Pancreas (tissue), 10 donors: ENCODE measurements at regions not wholly inside any gene's neighbourhood (a gene's known extent, or its start where the extent isn't known, plus 50 kb on each side); places are given as distances from the start of the nearest gene placed in this dataset.
A peak's percentile ranks its signal among the peaks of the same experiment; 100 is the strongest.

Experiments
- ATAC-seq, 4 donors: fragments of 200-7000 bp; cut with Tn5 transposase; one replicate each; pipeline versions ENCODE4 v1.8.0 to v1.9.1; 2020; ENCODE audit warnings: mild to moderate bottlenecking in 4 of 4, moderate library complexity in 4 of 4
- DNase-seq, 6 donors: peaks; one replicate each; pipeline ENCODE4 v3.0.0-alpha.2; 2020
- FAIRE-seq: peaks from 2 replicates; lab custom pipeline; 2012; peaks lifted over from hg19 to GRCh38; lab: Jason Lieb, UNC
- H3K27ac ChIP-seq, 4 donors: fragments of 200-600 bp; sonication (generic); 1 replicate in 3 of 4; 2 replicates in 1 of 4; pipeline versions ENCODE4 v1.5.0 to v1.8.0; 2020
- H3K27me3 ChIP-seq, 4 donors: fragments of 200-600 bp; one replicate each; pipeline ENCODE4 v1.8.0; 2021
- H3K36me3 ChIP-seq, 3 donors: fragments of 200-600 bp; sonication (generic) in 1 of 3; one replicate each; pipeline versions ENCODE4 v1.5.0 to v1.8.0; 2020 to 2021
- H3K4me1 ChIP-seq, 3 donors: fragments of 200-600 bp; one replicate each; pipeline ENCODE4 v1.8.0; 2021
- H3K4me3 ChIP-seq, 4 donors: fragments of 200-600 bp; sonication (generic) in 2 of 4; one replicate each; pipeline versions ENCODE4 v1.5.0 to v1.8.0; 2020 to 2021
- H3K9me3 ChIP-seq, 4 donors: fragments of 200-600 bp; one replicate each; pipeline ENCODE4 v1.8.0; 2021
- CTCF ChIP-seq, 4 donors: fragments of 200-600 bp; sonication (generic) in 3 of 4; IDR thresholded peaks; one replicate each; pipeline versions ENCODE4 v1.5.0 to v1.8.0; 2021; ENCODE audit warnings: antibody characterized with exemption in 4 of 4
- WGBS, 2 donors: extraction: QIAGEN DNeasy Blood & Tissue Kit; methylation state at CpG; one replicate each; pipeline ENCODE4 v1.1.7; 2013; 5-methylcytosine and 5-hydroxymethylcytosine counted together
- intact Hi-C, 3 donors: fragments of 100-400 bp; cut with DNase I; formaldehyde crosslinking; loops; one replicate each; pipeline versions ENCODE4 v1.11.1 to v1.14.2; 2022
- donor health status: healthy with polysubstance abuse.
- donor health status: DM: no; HTN: no; CAD: no; lungs with moderate emphysema.
- donor health status: DM: no; HTN: no; CAD: no.
- donor health status: control.
- donor health status: control.
- donor health status: Bipolar disorder and iron deficiency.
- donor health status: DM: yes; HTN: yes; CAD: no.
- donor health status: DM: no; HTN: no; CAD: no.
- donor health status: DM: no; HTN: no; CAD: no.
- donor health status: DM: yes; HTN: yes; CAD: no.

GRCh38 chr10:25692761-25693160 is 241.3 kb upstream of the MYO3A start:
- no peaks in the 10 kb centered on the region for H3K4me1 ChIP-seq
- H3K36me3 ChIP-seq, result no peaks in the 10 kb centered on the region
- no peak for TF ChIP-seq CTCF (IDR thresholded peaks at IDR 0.05)
- no peaks in the 10 kb centered on the region for H3K9me3 ChIP-seq
- 48 to 60% methylated on average over 2 of the region's 2 CpGs for WGBS, 2 donors
- DNase-seq (no peak), ATAC-seq (no peak), FAIRE-seq (no peak)
- no peak overlapping the region for H3K27ac ChIP-seq
- no peaks in the 10 kb centered on the region for H3K27me3 ChIP-seq
- intact Hi-C loops, result loop anchor here in 1 of 3 donors (10.0 kb wide), 1 partner anchor 408 kb away; no protein-coding TSS in a partner anchor
- no peak overlapping the region for H3K4me3 ChIP-seq

- DNase-seq (peak in 1 of 6 donors; percentile 42), ATAC-seq (no peak), FAIRE-seq (no peak)
- intact Hi-C loops, result loop anchor here in 1 of 3 donors (10.0 kb wide), 1 partner anchor 410 kb away; no protein-coding TSS in a partner anchor
- no peak for TF ChIP-seq CTCF (IDR thresholded peaks at IDR 0.05)
- H3K4me3 ChIP-seq, result no peak overlapping the region
- no peaks in the 10 kb centered on the region for H3K36me3 ChIP-seq
- H3K9me3 ChIP-seq, result no peaks in the 10 kb centered on the region
- no peaks in the 10 kb centered on the region for H3K4me1 ChIP-seq
- no peak overlapping the region for H3K27ac ChIP-seq
- H3K27me3 ChIP-seq, result no peaks in the 10 kb centered on the region
- WGBS, 2 donors, result 67 to 76% methylated on average over 15 of the region's 15 CpGs
Observed at GRCh38 chr10:25694206-25694933, 239.7 kb upstream of the MYO3A start.

GRCh38 chr10:25694971-25695370 is 239.1 kb upstream of the MYO3A start:
- ATAC-seq, result no peak
- Histone ChIP-seq H3K27me3 (no peaks in the 10 kb centered on the region), H3K4me1 (no peaks in the 10 kb centered on the region), H3K4me3 (no peak overlapping the region), H3K36me3 (no peaks in the 10 kb centered on the region), H3K27ac (no peak overlapping the region), H3K9me3 (no peaks in the 10 kb centered on the region)
- WGBS, 2 donors, result 51 to 54% methylated on average over 3 of the region's 3 CpGs
- TF ChIP-seq CTCF (IDR thresholded peaks at IDR 0.05), result no peak
- intact Hi-C loops, result loop anchor here in 1 of 3 donors (10.0 kb wide), 1 partner anchor 410 kb away; no protein-coding TSS in a partner anchor
- no peak for DNase-seq
- FAIRE-seq, result no peak

GRCh38 chr10:25695586-25695985 is 238.4 kb upstream of the MYO3A start:
- Histone ChIP-seq H3K4me1 (no peaks in the 10 kb centered on the region), H3K9me3 (no peaks in the 10 kb centered on the region), H3K27ac (no peak overlapping the region), H3K4me3 (no peak overlapping the region), H3K27me3 (no peaks in the 10 kb centered on the region), H3K36me3 (no peaks in the 10 kb centered on the region)
- no peak for DNase-seq
- 52 to 56% methylated on average over 3 of the region's 3 CpGs for WGBS, 2 donors
- intact Hi-C loops, result loop anchor here in 1 of 3 donors (10.0 kb wide), 1 partner anchor 411 kb away; no protein-coding TSS in a partner anchor
- TF ChIP-seq CTCF (IDR thresholded peaks at IDR 0.05), result no peak
- no peak for ATAC-seq
- no peak for FAIRE-seq
